AG10803 (cell line): ENCODE measurements at regions not wholly inside any gene's neighbourhood (a gene's known extent, or its start where the extent isn't known, plus 50 kb on each side); places are given as distances from the start of the nearest gene placed in this dataset.

Experiments used
- DNase-seq: peaks from one replicate; pipeline ENCODE4 v3.0.0; 2010; ENCODE audit warnings: low read depth
- H3K4me3 ChIP-seq: 2 replicates; pipeline ENCODE4 v1.5.1; 2011; ENCODE audit warnings: mild to moderate bottlenecking, low read length, control low read depth
- TF ChIP-seq, protein P1 (sequence below): conservative IDR thresholded peaks from 2 replicates; pipeline ENCODE4 v1.5.1; 2011; ENCODE audit warnings: mild to moderate bottlenecking, low read length, control low read depth, inconsistent platforms

DNA sequence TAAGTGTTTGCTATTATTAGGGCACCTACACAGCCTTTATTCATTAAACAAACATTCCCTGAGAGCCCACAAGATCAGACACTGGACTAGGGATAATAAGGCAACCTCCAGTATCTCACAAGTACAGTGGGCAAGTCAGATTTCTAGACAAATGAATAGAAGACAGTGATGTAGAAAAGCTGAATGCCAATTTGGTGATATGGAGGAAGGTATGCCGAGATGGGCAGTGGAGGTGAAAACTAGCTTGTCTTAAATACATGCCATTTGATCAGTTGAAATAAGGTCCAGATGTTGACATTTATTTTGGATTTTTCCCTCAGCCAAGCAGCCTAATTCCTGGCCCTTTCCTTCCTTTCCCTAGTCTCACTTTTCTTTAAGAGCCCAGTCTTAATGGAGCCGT is 130.3 kb downstream of the RXFP2 start:
- TF ChIP-seq, protein P1, sequence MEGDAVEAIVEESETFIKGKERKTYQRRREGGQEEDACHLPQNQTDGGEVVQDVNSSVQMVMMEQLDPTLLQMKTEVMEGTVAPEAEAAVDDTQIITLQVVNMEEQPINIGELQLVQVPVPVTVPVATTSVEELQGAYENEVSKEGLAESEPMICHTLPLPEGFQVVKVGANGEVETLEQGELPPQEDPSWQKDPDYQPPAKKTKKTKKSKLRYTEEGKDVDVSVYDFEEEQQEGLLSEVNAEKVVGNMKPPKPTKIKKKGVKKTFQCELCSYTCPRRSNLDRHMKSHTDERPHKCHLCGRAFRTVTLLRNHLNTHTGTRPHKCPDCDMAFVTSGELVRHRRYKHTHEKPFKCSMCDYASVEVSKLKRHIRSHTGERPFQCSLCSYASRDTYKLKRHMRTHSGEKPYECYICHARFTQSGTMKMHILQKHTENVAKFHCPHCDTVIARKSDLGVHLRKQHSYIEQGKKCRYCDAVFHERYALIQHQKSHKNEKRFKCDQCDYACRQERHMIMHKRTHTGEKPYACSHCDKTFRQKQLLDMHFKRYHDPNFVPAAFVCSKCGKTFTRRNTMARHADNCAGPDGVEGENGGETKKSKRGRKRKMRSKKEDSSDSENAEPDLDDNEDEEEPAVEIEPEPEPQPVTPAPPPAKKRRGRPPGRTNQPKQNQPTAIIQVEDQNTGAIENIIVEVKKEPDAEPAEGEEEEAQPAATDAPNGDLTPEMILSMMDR: no peak
- H3K4me3 ChIP-seq: no peak overlapping the region
- no peak for DNase-seq

DNA sequence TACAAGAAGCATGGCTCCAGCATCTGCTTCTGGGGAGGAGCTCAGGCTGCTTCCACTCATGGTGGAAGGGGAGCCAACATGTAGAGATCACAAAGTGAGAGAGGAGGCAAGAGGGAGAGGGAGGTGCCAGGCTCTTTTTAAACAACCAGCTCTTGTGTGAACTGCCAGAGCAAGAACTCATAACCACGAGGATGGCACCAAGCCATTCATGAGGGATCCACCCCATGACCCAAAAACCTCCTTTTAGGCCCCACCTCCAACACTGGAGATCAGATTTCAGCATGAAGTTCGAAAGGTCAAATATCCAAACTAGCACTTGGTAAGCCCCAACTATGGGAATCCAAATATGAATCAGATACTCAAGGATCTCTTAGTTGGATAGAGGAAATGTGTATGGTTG is 131.2 kb downstream of the RXFP2 start:
- TF ChIP-seq, protein P1: no peak
- H3K4me3 ChIP-seq: no peak overlapping the region
- DNase-seq: no peak

GRCh38 chr13:31873145-31873544 is 133.8 kb downstream of the RXFP2 start:
- no peak overlapping the region for H3K4me3 ChIP-seq
- TF ChIP-seq, protein P1: no peak
- no peak for DNase-seq

GRCh38 chr13:31875134-31875533 is 135.8 kb downstream of the RXFP2 start:
- peak; percentile 42 for DNase-seq
- TF ChIP-seq, protein P1: no peak
- H3K4me3 ChIP-seq: no peak overlapping the region

GRCh38 chr13:31878052-31878451 is 138.7 kb downstream of the RXFP2 start:
- H3K4me3 ChIP-seq: no peak overlapping the region
- DNase-seq: no peak
- TF ChIP-seq, protein P1: no peak

GRCh38 chr13:31878495-31878894 is 139.2 kb downstream of the RXFP2 start:
- no peak overlapping the region for H3K4me3 ChIP-seq
- TF ChIP-seq, protein P1: no peak
- no peak for DNase-seq

- no peak overlapping the region for H3K4me3 ChIP-seq
- no peak for DNase-seq
- TF ChIP-seq, protein P1: no peak
Observed at GRCh38 chr13:31878955-31879354, 139.6 kb downstream of the RXFP2 start.
